GM12873 (cell line): ENCODE measurements at regions not wholly inside any gene's neighbourhood (a gene's known extent, or its start where the extent isn't known, plus 50 kb on each side); places are given as distances from the start of the nearest gene placed in this dataset.

ENCODE experiments used
- CTCF ChIP-seq: IDR thresholded peaks from 2 replicates; pipeline ENCODE4 v1.5.1; 2012; ENCODE audit warnings: low read depth, mild to moderate bottlenecking, moderate library complexity, low read length, control low read depth; ENCODE audit not compliant: insufficient read depth; ENCODE audit errors: missing control alignments

GRCh38 chr9:130755377-130756007, 61.9 kb downstream of the EXOSC2 start:
- no peak for TF ChIP-seq CTCF

GRCh38 chr9:130756037-130756436, 62.5 kb downstream of the EXOSC2 start:
- no peak for TF ChIP-seq CTCF

GRCh38 chr9:130756455-130757152, 63.0 kb downstream of the EXOSC2 start:
- TF ChIP-seq CTCF: no peak

- no peak for TF ChIP-seq CTCF
These were observed 66.2 kb downstream of the EXOSC2 start for GRCh38 chr9:130759738-130760137.

GRCh38 chr9:130763331-130764171, 70.0 kb downstream of the EXOSC2 start:
- no peak for TF ChIP-seq CTCF

- TF ChIP-seq CTCF: no peak
These were observed 69.7 kb upstream of the ABL1 start for GRCh38 chr9:130765137-130766020.
